IMR-90 (cell line): ENCODE measurements at regions not wholly inside any gene's neighbourhood (a gene's known extent, or its start where the extent isn't known, plus 50 kb on each side); places are given as distances from the start of the nearest gene placed in this dataset.

Source experiments
- ATAC-seq: fragments of 200-7000 bp; cut with Tn5 transposase; 2 replicates; pipeline ENCODE4 v1.9.1; 2020; ENCODE audit warnings: low read depth, mild to moderate bottlenecking, moderate library complexity
- BruUV-seq: library from RNA; stranded (reverse); fragments of 400-500 nt; replicated peaks from 2 replicates; lab custom pipeline; 2021; lab: Mats Ljungman, UMichigan
- CTCF ChIA-PET: fragments of 300-600 bp; formaldehyde crosslinking; extraction: SDS; loops from one replicate; lab custom pipeline; 2021; ENCODE audit warnings: antibody characterized with exemption; lab: Yijun Ruan, JAX
- POLR2A ChIA-PET: fragments of 300-600 bp; sonication (Branson Sonifier 250); formaldehyde crosslinking; loops from one replicate; lab custom pipeline; 2022; ENCODE audit warnings: antibody characterized with exemption; ENCODE audit not compliant: unreplicated experiment; lab: Charles Lee
- DNase-seq: peaks from one replicate; pipeline ENCODE4 v3.0.0; 2013
- H2AFZ ChIP-seq: replicated peaks from 2 replicates; pipeline ENCODE3; 2013; ENCODE audit warnings: low read length, mild to moderate bottlenecking; ENCODE audit not compliant: poor library complexity
- H2AK5ac ChIP-seq: 2 replicates; pipeline ENCODE4 v1.6.1; 2013; ENCODE audit warnings: low read depth, low read length, inconsistent platforms
- H2AK9ac ChIP-seq: replicated peaks from 2 replicates; pipeline ENCODE3; 2013; ENCODE audit warnings: mild to moderate bottlenecking, low read depth, low read length, moderate library complexity; ENCODE audit not compliant: poor library complexity
- H2BK120ac ChIP-seq: 2 replicates; pipeline ENCODE4 v1.6.1; 2013; ENCODE audit warnings: low read depth, low read length, inconsistent platforms
- H2BK15ac ChIP-seq: 3 replicates; pipeline ENCODE4 v1.6.1; 2013; ENCODE audit warnings: low read depth, low read length, inconsistent platforms
- H2BK20ac ChIP-seq: 2 replicates; pipeline ENCODE4 v1.6.1; 2013; ENCODE audit warnings: low read depth, mild to moderate bottlenecking, inconsistent platforms, low read length, moderate library complexity
- H2BK5ac ChIP-seq: 2 replicates; pipeline ENCODE4 v1.6.1; 2013; ENCODE audit warnings: mild to moderate bottlenecking, low read depth, low read length, inconsistent platforms; ENCODE audit not compliant: poor library complexity, severe bottlenecking
- H3K14ac ChIP-seq: replicated peaks from 2 replicates; pipeline ENCODE4 v1.6.1; 2013; ENCODE audit warnings: low read depth, low read length, inconsistent platforms
- H3K18ac ChIP-seq: 2 replicates; pipeline ENCODE4 v1.6.1; 2013; ENCODE audit warnings: low read depth, low read length, control low read depth
- H3K23ac ChIP-seq: 2 replicates; pipeline ENCODE4 v1.6.1; 2013; ENCODE audit warnings: low read depth, low read length, inconsistent platforms
- H3K27ac ChIP-seq: 2 replicates; pipeline ENCODE4 v1.5.1; 2013; ENCODE audit warnings: mild to moderate bottlenecking, control low read depth, low read length; ENCODE audit not compliant: insufficient read depth
- H3K27me3 ChIP-seq: 2 replicates; pipeline ENCODE4 v1.6.1; 2013; ENCODE audit warnings: low read length; ENCODE audit not compliant: control insufficient read depth, insufficient read depth
- H3K36me3 ChIP-seq: 2 replicates; pipeline ENCODE4 v1.6.1; 2013; ENCODE audit warnings: low read length, mixed read lengths; ENCODE audit not compliant: control insufficient read depth, insufficient read depth
- H3K4ac ChIP-seq: 2 replicates; pipeline ENCODE4 v1.6.1; 2013; ENCODE audit warnings: low read depth, low read length, inconsistent platforms
- H3K4me1 ChIP-seq: 2 replicates; pipeline ENCODE4 v1.6.1; 2013; ENCODE audit warnings: low read length, mixed read lengths; ENCODE audit not compliant: control insufficient read depth, insufficient read depth
- H3K4me2 ChIP-seq: 2 replicates; pipeline ENCODE4 v1.6.1; 2013; ENCODE audit warnings: low read depth, mild to moderate bottlenecking, control low read depth, low read length, moderate library complexity
- H3K4me3 ChIP-seq: 2 replicates; pipeline ENCODE4 v1.5.1; 2013; ENCODE audit warnings: low read depth, mild to moderate bottlenecking, control low read depth, low read length, moderate library complexity; ENCODE audit not compliant: insufficient read depth
- H3K56ac ChIP-seq: 2 replicates; pipeline ENCODE4 v1.6.1; 2013; ENCODE audit warnings: low read length, inconsistent platforms; ENCODE audit not compliant: insufficient read depth; ENCODE audit errors: extremely low read depth
- H3K79me1 ChIP-seq, 2 experiments: 2 replicates each; pipeline ENCODE4 v1.6.1; 2013; ENCODE audit warnings: low read length in 2 of 2, inconsistent platforms in 1 of 2, low read depth in 1 of 2
- H3K9ac ChIP-seq: 2 replicates; pipeline ENCODE4 v1.6.1; 2013; ENCODE audit warnings: low read depth, low read length, control low read depth
- H3K9me1 ChIP-seq: 2 replicates; pipeline ENCODE4 v1.6.1; 2013; ENCODE audit warnings: low read length, inconsistent platforms; ENCODE audit not compliant: insufficient read depth
- H3K9me3 ChIP-seq: 2 replicates; pipeline ENCODE4 v1.6.1; 2013; ENCODE audit warnings: low read length; ENCODE audit not compliant: control insufficient read depth, insufficient read depth
- H4K20me1 ChIP-seq: 2 replicates; pipeline ENCODE4 v1.6.1; 2013; ENCODE audit warnings: low read length, inconsistent platforms; ENCODE audit not compliant: insufficient read depth
- H4K5ac ChIP-seq: 2 replicates; pipeline ENCODE4 v1.6.1; 2013; ENCODE audit warnings: mild to moderate bottlenecking, low read depth, low read length, control low read depth
- H4K8ac ChIP-seq, 2 experiments: 2 replicates each; pipeline ENCODE4 v1.6.1; 2013; ENCODE audit warnings: low read depth in 2 of 2, low read length in 2 of 2, control low read depth in 1 of 2, inconsistent platforms in 1 of 2
- H4K91ac ChIP-seq: 2 replicates; pipeline ENCODE4 v1.6.1; 2013; ENCODE audit warnings: low read depth, low read length, inconsistent platforms; ENCODE audit not compliant: insufficient read depth
- CEBPB ChIP-seq: IDR thresholded peaks from 2 replicates; pipeline ENCODE4 v1.6.1; 2012; ENCODE audit warnings: low read depth, low read length, improper control_type of control experiment
- FOS ChIP-seq: fragments of 150-350 bp; IDR thresholded peaks from 2 replicates; pipeline ENCODE4 v1.6.1; 2016; ENCODE audit warnings: low read depth, low read length
- MAZ ChIP-seq: IDR thresholded peaks from 2 replicates; pipeline ENCODE4 v1.6.1; 2012; ENCODE audit warnings: low read depth, mild to moderate bottlenecking, low read length, improper control_type of control experiment, moderate library complexity, borderline replicate concordance
- NFE2L2 ChIP-seq: fragments of 150-350 bp; IDR thresholded peaks from 2 replicates; pipeline ENCODE4 v1.6.1; 2016; ENCODE audit warnings: low read depth, mild to moderate bottlenecking, low read length
- RCOR1 ChIP-seq: IDR thresholded peaks from 2 replicates; pipeline ENCODE4 v1.6.1; 2012; ENCODE audit warnings: mild to moderate bottlenecking, low read length, improper control_type of control experiment; ENCODE audit not compliant: insufficient replicate concordance
- RFX5 ChIP-seq: IDR thresholded peaks from 2 replicates; pipeline ENCODE4 v1.8.0; 2012; ENCODE audit warnings: low read depth, mild to moderate bottlenecking, low read length, moderate library complexity
- WGBS, 2 experiments: methylation state at CpG; one replicate each; pipeline versions ENCODE4 v1.1.5 to v1.1.7; 2013; ENCODE audit warnings: missing lambda C conversion rate in 2 of 2; ENCODE audit not compliant: insufficient read length in 1 of 2; ENCODE audit errors: extremely low coverage in 2 of 2; 5-methylcytosine and 5-hydroxymethylcytosine counted together
- dilution Hi-C: fragments of 300-500 bp; cut with HindIII; formaldehyde crosslinking; loops from one replicate; pipeline ENCODE4 v1.14.3; 2018; ENCODE audit warnings: low sequenced_read_pairs; ENCODE audit not compliant: unreplicated experiment
- in situ Hi-C: fragments of 300-500 bp; cut with MboI; formaldehyde crosslinking; loops from 3 replicates; pipeline ENCODE4 v1.14.3; 2019; ENCODE audit warnings: low sequenced_read_pairs, inconsistent platforms, mixed read lengths
- intact Hi-C: fragments of 100-400 bp; cut with micrococcal nuclease; formaldehyde crosslinking; loops from 2 replicates; pipeline ENCODE4 v1.10.0; 2022

- H3K14ac ChIP-seq = peak overlapping the region; percentile 84
- no peak overlapping the region for H3K4me3 ChIP-seq
- H4K8ac ChIP-seq = peak overlapping the region; percentile 56 to 71; a peak in 3 of 4 replicates
- peak overlapping the region; percentile 89 for H2BK120ac ChIP-seq
- H3K56ac ChIP-seq = peak overlapping the region; percentile 48
- no TSS peak for BruUV-seq
- no peak for ATAC-seq
- H2BK20ac ChIP-seq = peak overlapping the region; percentile 90
- peaks cover 0 to 9% of the 10 kb centered on the region in 2 experiments; a peak in 2 of 4 replicates for H3K79me1 ChIP-seq
- no peaks in the 10 kb centered on the region for H4K20me1 ChIP-seq
- peak overlapping the region; percentile 99 for H2BK15ac ChIP-seq
- H3K4me1 ChIP-seq = peaks cover 12% of the 10 kb centered on the region
- H2AFZ ChIP-seq = peak overlapping the region; percentile 54
- H3K4ac ChIP-seq = peak overlapping the region; percentile 93
- H3K18ac ChIP-seq = no peak overlapping the region; the same call in 1 of the 2 replicates
- no peak overlapping the region for H3K27ac ChIP-seq
- dilution Hi-C loops = no loop called here
- no peaks in the 10 kb centered on the region for H3K9me3 ChIP-seq
- H2AK9ac ChIP-seq = peak overlapping the region; percentile 81
- H2BK5ac ChIP-seq = no peak overlapping the region
- H4K91ac ChIP-seq = peak overlapping the region; percentile 81
- no peak overlapping the region for H3K4me2 ChIP-seq
- WGBS, 2 experiments = 44% methylated on average over 3 of the region's 7 CpGs; no CpG with 5 or more reads in 1 of the 2 experiments
- peak overlapping the region; percentile 81 for H3K23ac ChIP-seq
- in situ Hi-C loops = loop anchor here (5.0 kb wide), 1 partner anchor 343 kb away; no protein-coding TSS in a partner anchor
- intact Hi-C loops = loop anchor here (2.0 to 5.0 kb wide), 5 partner anchors 76 to 648 kb away; partner anchors contain the start of gene SLC38A2
- H2AK5ac ChIP-seq = peak overlapping the region; percentile 99
- ChIA-PET CTCF (interaction anchor here (1.3 to 3.0 kb wide), 2 partner anchors 83 to 896 kb away, joined by 4 to 9 read pairs; no protein-coding TSS in a partner anchor), POLR2A (no interaction called here)
- TF ChIP-seq NFE2L2 (no peak), RCOR1 (no peak), MAZ (no peak), CEBPB (peak; percentile 35; the same call in 1 of the 2 replicates), RFX5 (no peak), FOS (no peak)
- no peaks in the 10 kb centered on the region for H3K27me3 ChIP-seq
- H3K9me1 ChIP-seq = peaks cover 7% of the 10 kb centered on the region; the same call in 1 of the 2 replicates
- no peak overlapping the region for H3K9ac ChIP-seq
- no peaks in the 10 kb centered on the region for H3K36me3 ChIP-seq
- H4K5ac ChIP-seq = no peak overlapping the region
- DNase-seq = no peak
Observed at GRCh38 chr12:47020211-47020821, 59.1 kb upstream of the PCED1B start.
